HL-60 (cell line): ENCODE measurements at regions not wholly inside any gene's neighbourhood (a gene's known extent, or its start where the extent isn't known, plus 50 kb on each side); places are given as distances from the start of the nearest gene placed in this dataset.

Experiments
- CTCF ChIP-seq: IDR thresholded peaks from one replicate; pipeline ENCODE4 v1.5.1; 2011; ENCODE audit warnings: low read length, control low read depth, inconsistent platforms; ENCODE audit not compliant: insufficient read depth
- POLR2AphosphoS5 ChIP-seq: IDR thresholded peaks from 2 replicates; pipeline ENCODE4 v1.6.1; 2012; ENCODE audit warnings: low read depth
- REST ChIP-seq: IDR thresholded peaks from 2 replicates; pipeline ENCODE4 v1.6.1; 2012; ENCODE audit warnings: low read depth; ENCODE audit not compliant: insufficient replicate concordance

DNA sequence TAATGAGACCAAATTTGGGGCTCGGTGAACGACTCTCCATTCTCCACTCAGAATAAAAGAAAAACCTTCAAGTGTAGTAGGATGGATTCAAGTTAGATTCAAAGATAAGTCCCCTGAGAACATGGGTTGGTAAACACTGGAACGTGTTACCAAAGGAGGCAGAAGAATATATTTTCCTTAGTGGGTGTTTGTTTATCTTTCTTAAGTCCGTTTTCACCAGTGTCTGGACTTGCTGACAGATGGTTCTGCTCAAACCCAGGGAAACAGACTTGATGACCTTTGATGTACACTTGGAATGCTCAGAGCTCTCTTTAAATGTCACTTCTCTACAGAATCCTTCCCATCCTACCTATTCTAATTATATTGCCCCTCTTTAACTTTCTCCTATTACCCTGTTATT is 310.3 kb upstream of the ZNF521 start:
- TF ChIP-seq CTCF (no peak), POLR2AphosphoS5 (no peak), REST (no peak)
